Endothelial cell of umbilical vein (primary cell): ENCODE measurements at regions not wholly inside any gene's neighbourhood (a gene's known extent, or its start where the extent isn't known, plus 50 kb on each side); places are given as distances from the start of the nearest gene placed in this dataset.

Experiments
- BruUV-seq: library from RNA; stranded (reverse); fragments of 400-500 nt; replicated peaks from 2 replicates; lab custom pipeline; 2021; lab: Mats Ljungman, UMichigan
- CTCF ChIA-PET: fragments of 300-600, 350-600 bp; sonication (Branson Sonifier 250); formaldehyde crosslinking; loops from one replicate; lab custom pipeline; 2021; ENCODE audit warnings: antibody characterized with exemption, inconsistent platforms; lab: Charles Lee
- POLR2A ChIA-PET: fragments of 300-600, 350-600 bp; sonication (Branson Sonifier 250); formaldehyde crosslinking; loops from one replicate; lab custom pipeline; 2021; ENCODE audit warnings: antibody characterized with exemption, inconsistent platforms; lab: Charles Lee
- DNase-seq: peaks from one replicate; pipeline ENCODE4 v3.0.0-alpha.2; 2011; ENCODE audit warnings: low read depth, low spot score
- FAIRE-seq: peaks from 2 replicates; lab custom pipeline; 2011; peaks lifted over from hg19 to GRCh38; lab: Jason Lieb, UNC
- H2AFZ ChIP-seq: 2 replicates; pipeline ENCODE4 v1.6.0; 2012; ENCODE audit warnings: low read depth, low read length, control low read depth, inconsistent platforms
- H3K27ac ChIP-seq: 2 replicates; pipeline ENCODE4 v1.5.1; 2011; ENCODE audit warnings: low read depth, mild to moderate bottlenecking, control low read depth, low read length, moderate library complexity; ENCODE audit not compliant: insufficient read depth
- H3K27me3 ChIP-seq, 2 experiments: 2 replicates each; pipeline versions ENCODE4 v1.6.0 to v1.6.1; 2011; ENCODE audit warnings: low read length in 2 of 2, mixed read lengths in 1 of 2; ENCODE audit not compliant: control insufficient read depth in 2 of 2, insufficient read depth in 2 of 2
- H3K36me3 ChIP-seq, 2 experiments: 2 replicates in 1 of 2; 3 replicates in 1 of 2; pipeline ENCODE4 v1.5.1; 2011; ENCODE audit warnings: low read length in 2 of 2, mild to moderate bottlenecking in 1 of 2, moderate library complexity in 1 of 2; ENCODE audit not compliant: control insufficient read depth in 2 of 2, insufficient read depth in 2 of 2; ENCODE audit errors: extremely low read depth in 1 of 2
- H3K4me1 ChIP-seq: 3 replicates; pipeline ENCODE4 v1.5.1; 2011; ENCODE audit warnings: mild to moderate bottlenecking, low read length; ENCODE audit not compliant: control insufficient read depth, insufficient read depth; ENCODE audit errors: extremely low read depth
- H3K4me2 ChIP-seq: 2 replicates; pipeline ENCODE4 v1.6.1; 2011; ENCODE audit warnings: low read length, control low read depth, mixed read lengths; ENCODE audit not compliant: insufficient read depth
- H3K4me3 ChIP-seq, 3 experiments: fragments of 200-600 bp in 1 of 3; sonication (generic), shearing (Covaris generic) in 1 of 3; replicated peaks in 1 of 3; 2 replicates each; pipeline ENCODE4 v1.5.1; 2011 to 2016; ENCODE audit warnings: control low read depth in 3 of 3, low read length in 3 of 3, mild to moderate bottlenecking in 2 of 3, inconsistent platforms in 1 of 3, low read depth in 1 of 3, moderate library complexity in 1 of 3; ENCODE audit not compliant: insufficient read depth in 1 of 3
- H3K79me2 ChIP-seq: 2 replicates; pipeline ENCODE4 v1.6.0; 2012; ENCODE audit warnings: low read length, inconsistent platforms; ENCODE audit not compliant: control insufficient read depth, insufficient read depth
- H3K9ac ChIP-seq: replicated peaks from 2 replicates; pipeline ENCODE3; 2011; ENCODE audit warnings: low read length, control low read depth; ENCODE audit not compliant: insufficient read depth; ENCODE audit errors: extremely low read depth
- H3K9me1 ChIP-seq: replicated peaks from 3 replicates; pipeline ENCODE4 v1.6.0; 2011; ENCODE audit warnings: mild to moderate bottlenecking, low read length; ENCODE audit not compliant: control insufficient read depth, insufficient read depth; ENCODE audit errors: extremely low read depth
- H3K9me3 ChIP-seq: replicated peaks from 2 replicates; pipeline ENCODE4 v1.5.1; 2012; ENCODE audit warnings: low read length, inconsistent platforms; ENCODE audit not compliant: control insufficient read depth, insufficient read depth
- H4K20me1 ChIP-seq: replicated peaks from 2 replicates; pipeline ENCODE3; 2011; ENCODE audit warnings: mild to moderate bottlenecking, low read length; ENCODE audit not compliant: control insufficient read depth, insufficient read depth; ENCODE audit errors: extremely low read depth
- EZH2 ChIP-seq: IDR thresholded peaks from 2 replicates; pipeline ENCODE4 v1.6.1; 2012; ENCODE audit warnings: borderline replicate concordance, low read depth, mild to moderate bottlenecking, moderate library complexity, low read length, inconsistent platforms; ENCODE audit not compliant: severe bottlenecking
- FOS ChIP-seq: IDR thresholded peaks from 2 replicates; pipeline ENCODE4 v1.6.1; 2011; ENCODE audit warnings: mild to moderate bottlenecking, low read length, moderate library complexity, borderline replicate concordance; ENCODE audit not compliant: insufficient read depth
- dilution Hi-C: fragments of 300-500 bp; cut with MboI; formaldehyde crosslinking; loops from one replicate; pipeline ENCODE4 v1.15.0; 2019; ENCODE audit warnings: low sequenced_read_pairs; ENCODE audit not compliant: extremely low pct_ligation_motif_present
- intact Hi-C: fragments of 100-400 bp; cut with micrococcal nuclease; formaldehyde crosslinking; loops from one replicate; pipeline ENCODE4 v1.10.0; 2022

GRCh38 chr4:189304809-189305208 lies 635.9 kb upstream of the FRG1 start:
- no peaks in the 10 kb centered on the region for H3K36me3 ChIP-seq
- H4K20me1 ChIP-seq = no peaks in the 10 kb centered on the region
- no peak overlapping the region for H3K4me3 ChIP-seq
- FAIRE-seq (no peak), DNase-seq (no peak)
- ChIA-PET CTCF (no interaction called here), POLR2A (no interaction called here)
- BruUV-seq = no TSS peak
- peaks cover 3% of the 10 kb centered on the region for H3K9me3 ChIP-seq
- dilution Hi-C loops = no loop called here
- no peak for TF ChIP-seq FOS
- no peaks in the 10 kb centered on the region for H3K4me1 ChIP-seq
- no peak overlapping the region for H3K4me2 ChIP-seq
- intact Hi-C loops = no loop called here
- no peaks in the 10 kb centered on the region for H3K79me2 ChIP-seq
- H2AFZ ChIP-seq = no peak overlapping the region
- no peaks in the 10 kb centered on the region for H3K27me3 ChIP-seq
- no peak overlapping the region for H3K9ac ChIP-seq
- no peaks in the 10 kb centered on the region for H3K9me1 ChIP-seq
- H3K27ac ChIP-seq = no peak overlapping the region

DNA sequence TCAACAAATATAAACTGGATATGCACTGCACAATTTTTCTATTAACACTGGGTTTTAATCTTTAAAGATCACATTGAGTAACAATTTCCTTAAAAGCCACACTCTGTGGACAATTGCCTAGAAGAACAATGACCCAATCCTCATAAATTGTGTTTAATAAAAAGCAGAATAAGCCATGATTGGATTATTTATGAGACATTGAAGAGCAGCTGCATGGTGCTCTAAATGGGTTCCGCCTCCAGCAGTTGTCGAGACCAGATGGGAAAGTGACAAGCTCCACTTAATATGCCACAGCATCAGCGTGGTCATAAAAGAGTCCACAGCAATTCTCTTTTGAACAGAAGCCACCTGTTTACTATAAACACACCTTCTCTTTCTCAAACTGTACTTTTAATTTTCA lies 635.2 kb upstream of the FRG1 start:
- TF ChIP-seq EZH2 (no peak), FOS (no peak)
- Histone ChIP-seq H3K9me1 (no peaks in the 10 kb centered on the region), H3K9me3 (peaks cover 3% of the 10 kb centered on the region), H4K20me1 (no peaks in the 10 kb centered on the region), H3K79me2 (no peaks in the 10 kb centered on the region), H3K9ac (no peak overlapping the region), H3K27ac (no peak overlapping the region), H2AFZ (no peak overlapping the region), H3K27me3 (no peaks in the 10 kb centered on the region), H3K36me3 (no peaks in the 10 kb centered on the region), H3K4me2 (no peak overlapping the region), H3K4me1 (no peaks in the 10 kb centered on the region), H3K4me3 (no peak overlapping the region)
- ChIA-PET POLR2A (no interaction called here), CTCF (no interaction called here)
- DNase-seq = no peak
- no peak for FAIRE-seq
- intact Hi-C loops (no loop called here), dilution Hi-C loops (no loop called here)
- BruUV-seq = no TSS peak
